NCI-H2029 (cell line): ENCODE measurements at regions not wholly inside any gene's neighbourhood (a gene's known extent, or its start where the extent isn't known, plus 50 kb on each side); places are given as distances from the start of the nearest gene placed in this dataset.
"Not testable (repeated sequence)": the region's sequence is repeated elsewhere in the genome, so short reads cannot be mapped to it uniquely, and the experiment has no call there.

Experiments
- DNase-seq: peaks from one replicate; lab custom pipeline; 2025; lab: John Stamatoyannopoulos, UW

DNA sequence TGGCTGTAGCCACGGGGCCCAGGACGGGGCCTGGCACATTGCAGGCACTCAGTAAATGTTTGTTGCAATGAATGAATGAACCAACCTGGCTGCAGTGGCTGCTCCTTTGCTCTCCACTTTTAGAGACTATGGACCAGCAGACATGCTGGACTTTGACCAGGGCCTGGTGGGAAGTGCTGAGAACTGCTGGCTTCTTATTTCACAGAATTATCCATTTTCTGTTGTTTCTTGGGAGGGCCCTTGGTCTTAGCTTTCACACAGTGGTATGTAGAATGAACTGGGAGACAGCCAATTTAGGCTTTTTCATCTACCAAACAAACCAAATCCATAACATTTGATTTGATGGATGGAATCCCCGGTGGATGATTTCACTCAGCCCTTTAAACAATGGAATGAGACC lies 78.0 kb upstream of the LHFPL2 start:
- DNase-seq, result no peak

DNA sequence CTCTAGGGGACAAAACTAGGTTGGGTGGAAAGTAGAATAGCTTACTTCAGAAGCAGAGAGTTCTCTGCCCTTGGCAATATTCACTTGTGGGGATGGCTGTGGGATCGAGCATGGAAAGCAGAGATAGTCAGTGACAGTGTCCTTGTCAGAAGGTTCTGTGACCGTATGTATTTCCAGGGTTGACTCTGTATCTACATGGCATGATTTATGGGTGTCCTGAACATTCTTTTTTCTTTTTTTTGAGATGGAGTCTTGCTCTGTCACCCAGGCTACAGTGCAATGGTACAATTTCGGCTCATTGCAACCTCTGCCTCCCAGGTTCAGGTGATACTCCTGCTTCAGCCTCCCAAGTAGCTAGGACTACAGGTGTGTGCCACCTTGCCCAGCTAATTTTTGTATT lies 77.4 kb upstream of the LHFPL2 start:
- DNase-seq, result no peak

DNA sequence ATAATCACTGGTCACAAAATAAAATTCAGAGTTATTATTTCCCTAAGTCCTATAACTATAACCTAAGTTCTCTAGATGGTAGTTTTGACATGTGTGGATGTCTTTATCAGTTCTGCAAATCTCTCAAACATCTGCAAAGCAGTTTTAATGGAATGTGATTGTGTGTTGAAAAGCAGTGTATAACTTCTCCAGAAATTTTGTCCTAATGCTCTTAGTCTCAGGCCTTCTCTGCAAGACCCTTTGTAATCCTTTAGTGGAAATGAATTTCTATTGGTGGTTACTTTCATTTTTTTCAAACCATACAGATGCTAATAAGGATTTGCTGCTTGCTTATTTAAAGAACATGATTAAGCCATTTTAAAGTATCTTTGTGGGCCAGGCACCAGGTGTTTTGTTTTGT lies 75.5 kb upstream of the LHFPL2 start:
- DNase-seq, result no peak

DNA sequence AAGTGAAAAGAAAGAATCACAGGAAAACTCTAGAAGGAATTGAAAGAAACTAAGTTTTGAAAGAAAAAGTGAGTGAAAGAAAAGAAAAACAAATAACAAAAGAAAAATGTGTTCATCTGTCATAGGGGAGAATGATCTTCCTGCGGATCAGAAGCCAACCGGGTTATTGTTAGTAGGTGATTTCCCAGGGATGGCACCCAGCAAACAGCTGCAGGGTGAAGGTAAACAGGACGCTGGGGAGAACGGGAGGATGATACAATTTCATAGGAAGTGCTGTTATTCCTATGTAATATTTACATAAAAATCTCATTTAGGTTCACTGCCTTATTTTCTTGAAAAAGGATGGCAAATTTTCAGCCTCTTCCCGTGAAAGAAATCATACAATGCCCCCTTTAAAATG lies 72.4 kb upstream of the LHFPL2 start:
- peak; percentile 34 for DNase-seq

DNA sequence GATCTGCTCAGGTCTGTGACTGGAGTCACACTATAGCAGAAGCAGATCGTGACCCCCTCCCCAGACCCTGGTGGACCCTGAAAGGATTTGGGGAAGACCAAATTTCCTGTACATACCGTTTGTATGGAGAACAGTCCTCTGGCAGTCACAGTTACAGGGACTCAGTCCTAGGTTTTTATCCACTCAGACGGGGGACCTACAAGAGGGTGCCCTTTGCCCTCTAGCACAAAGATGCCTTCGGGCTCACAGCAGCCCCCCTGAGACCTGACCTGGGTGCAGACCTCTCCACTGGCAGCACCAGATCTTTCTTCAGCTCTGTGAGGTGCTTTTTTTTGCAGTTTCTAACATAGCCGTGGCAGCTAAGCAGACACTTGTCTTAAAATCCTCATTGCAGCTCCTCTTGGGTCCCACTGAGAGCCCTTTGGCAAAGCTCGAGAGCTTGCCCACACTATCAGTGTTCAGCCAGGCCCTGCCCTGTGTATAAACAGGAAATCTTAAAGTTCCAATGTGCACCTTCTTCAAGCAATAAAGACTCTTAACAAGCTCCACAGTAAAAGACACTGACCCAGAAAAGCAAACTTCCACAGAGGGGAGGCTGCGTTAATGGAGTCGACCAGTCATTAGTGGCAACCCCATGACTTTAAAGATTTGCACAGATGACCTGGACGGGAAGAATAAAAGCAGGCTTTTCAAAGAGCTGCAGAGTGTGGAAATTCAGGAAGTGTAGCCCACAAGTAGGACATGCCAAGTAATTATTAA lies 71.8 kb upstream of the LHFPL2 start:
- DNase-seq, result no peak

DNA sequence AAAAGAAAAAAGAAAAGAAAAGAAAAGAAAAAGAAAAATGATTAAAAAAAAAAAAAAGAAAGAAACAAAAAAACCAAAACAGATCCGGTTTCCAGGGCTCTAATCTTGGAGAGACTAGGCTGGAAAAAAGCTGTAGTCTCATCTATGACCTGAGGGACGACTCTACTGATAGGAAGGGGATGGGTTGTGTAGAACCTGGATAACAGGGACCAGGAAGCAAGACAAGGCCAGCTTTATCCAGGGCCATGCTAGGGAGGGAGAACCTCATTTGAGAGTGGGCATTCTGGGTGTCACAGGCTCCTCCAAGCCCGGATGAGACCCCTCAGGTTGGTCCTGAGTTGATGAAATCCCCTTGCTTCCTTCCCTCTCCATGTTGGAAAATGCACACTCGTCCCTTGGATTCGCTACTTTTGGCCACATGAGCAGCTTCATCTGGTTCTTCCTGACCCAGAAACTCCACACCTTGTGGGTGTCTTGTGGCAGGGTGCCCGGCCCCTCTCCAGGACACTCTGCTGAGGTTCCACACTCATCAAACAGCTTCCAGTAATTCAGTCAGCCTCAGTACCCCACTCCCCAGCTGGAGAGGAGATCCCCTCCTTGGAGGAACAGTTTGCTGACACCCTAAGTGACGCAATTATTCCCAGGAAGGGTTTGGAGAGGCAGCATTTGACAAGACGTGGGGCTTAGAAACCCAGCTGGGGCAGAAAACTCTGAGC lies 71.1 kb upstream of the LHFPL2 start:
- DNase-seq, result no peak

DNA sequence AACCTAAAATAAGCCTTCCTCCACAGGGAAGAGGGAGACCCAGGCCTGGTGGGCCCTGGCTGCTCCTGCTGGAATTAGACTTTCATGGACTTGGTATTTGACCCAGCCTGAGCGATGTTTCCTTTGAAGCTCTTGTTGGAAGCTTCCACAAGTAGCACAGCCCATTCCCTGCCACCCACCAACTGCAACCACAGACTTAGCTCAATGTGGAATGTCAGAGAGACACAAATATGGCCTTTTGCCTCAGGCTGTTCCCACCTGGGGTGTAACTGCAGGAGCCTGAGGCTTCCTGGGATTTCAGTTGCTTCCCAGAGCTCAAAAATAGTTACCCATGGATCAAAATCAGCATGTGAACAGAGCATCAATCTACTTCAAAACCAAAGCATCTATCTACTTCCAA lies 70.3 kb upstream of the LHFPL2 start:
- DNase-seq, result no peak

DNA sequence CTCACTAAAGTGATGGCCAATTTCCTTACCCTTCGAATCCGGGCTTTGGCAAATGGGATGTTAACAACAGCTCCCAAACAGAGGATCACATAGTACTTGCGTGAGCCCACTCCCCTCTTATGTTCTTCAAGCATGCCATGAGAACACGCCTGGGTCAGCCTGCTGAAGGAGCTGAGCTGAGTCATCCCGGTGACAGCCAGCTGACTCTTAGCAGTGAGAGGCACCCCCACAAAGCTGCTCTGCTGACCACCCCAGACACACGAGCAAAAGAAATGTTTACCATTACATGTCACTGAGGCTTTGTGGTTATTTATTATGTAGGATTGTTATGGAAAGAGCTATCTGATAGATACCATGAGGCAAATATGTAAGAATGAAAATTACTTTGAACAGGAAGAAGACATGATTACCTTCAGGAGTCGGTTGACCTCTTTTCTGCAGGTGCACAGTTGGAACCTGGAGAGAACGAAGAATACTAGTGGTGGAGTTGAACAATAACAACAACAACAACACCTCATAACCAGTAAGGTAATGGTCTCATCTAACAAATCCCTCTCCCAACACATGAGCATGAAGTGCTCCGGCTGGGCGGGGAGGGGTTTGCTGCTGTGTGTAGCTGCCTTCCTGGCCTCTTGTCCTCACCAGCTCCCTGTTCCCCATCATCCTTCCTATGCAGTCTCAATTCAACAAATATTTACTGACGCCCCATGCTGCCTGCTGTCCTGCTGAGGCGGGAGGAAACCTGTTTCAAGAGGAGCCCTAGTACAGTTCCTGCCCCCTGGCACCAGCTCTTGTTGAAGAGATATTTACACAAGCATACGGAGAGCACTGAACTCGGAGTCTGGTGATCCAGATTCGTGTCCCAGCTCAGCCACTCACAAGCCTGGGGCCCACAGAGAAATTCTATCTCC lies 69.4 kb upstream of the LHFPL2 start:
- DNase-seq, result no peak

DNA sequence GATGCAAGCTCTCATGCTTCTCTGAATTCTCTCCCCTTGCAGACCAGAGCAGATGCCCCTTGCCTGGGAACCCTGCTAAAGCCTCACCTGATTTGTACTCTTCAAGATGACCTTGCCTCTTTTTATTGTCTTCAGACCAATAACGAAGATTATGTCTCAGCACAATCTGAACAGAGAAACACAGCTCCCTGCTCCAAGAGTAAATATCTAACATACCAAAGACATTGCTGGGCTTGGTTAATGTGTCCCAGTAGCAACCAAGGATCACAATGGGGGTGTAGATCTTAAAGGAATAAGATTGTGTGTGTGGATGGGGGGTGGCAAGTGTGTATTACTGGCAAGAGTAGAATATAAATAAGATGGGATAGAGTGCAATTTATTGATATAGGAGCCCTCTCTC lies 67.6 kb upstream of the LHFPL2 start:
- no peak for DNase-seq

DNA sequence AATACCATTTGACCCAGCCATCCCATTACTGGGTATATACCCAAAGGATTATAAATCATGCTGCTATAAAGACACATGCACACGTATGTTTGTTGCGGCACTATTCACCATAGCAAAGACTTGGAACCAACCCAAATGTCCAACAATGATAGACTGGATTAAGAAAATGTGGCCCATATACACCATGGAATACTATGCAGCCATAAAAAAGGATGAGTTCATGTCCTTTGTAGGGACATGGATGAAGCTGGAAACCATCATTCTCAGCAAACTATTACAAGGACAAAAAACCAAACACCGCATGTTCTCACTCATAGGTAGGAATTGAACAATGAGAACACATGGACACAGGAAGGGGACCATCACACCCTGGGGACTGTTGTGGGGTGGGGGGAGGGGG lies 66.8 kb upstream of the LHFPL2 start:
- not testable (repeated sequence) for DNase-seq

DNA sequence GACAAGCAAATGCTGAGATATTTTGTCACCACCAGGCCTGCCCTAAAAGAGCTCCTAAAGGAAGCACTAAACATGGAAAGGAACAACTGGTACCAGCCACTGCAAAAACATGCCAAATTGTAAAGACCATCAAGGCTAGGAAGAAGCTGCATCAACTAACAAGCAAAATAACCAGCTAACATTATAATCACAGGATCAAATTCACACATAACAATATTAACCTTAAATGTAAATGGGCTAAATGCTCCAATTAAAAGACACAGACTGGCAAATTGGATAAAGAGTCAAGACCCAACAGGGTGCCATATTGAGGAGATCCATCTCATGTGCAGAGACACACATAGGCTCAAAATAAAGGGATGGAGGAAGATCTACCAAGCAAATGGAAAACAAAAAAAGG lies 63.1 kb upstream of the LHFPL2 start:
- DNase-seq, result not testable (repeated sequence)

DNA sequence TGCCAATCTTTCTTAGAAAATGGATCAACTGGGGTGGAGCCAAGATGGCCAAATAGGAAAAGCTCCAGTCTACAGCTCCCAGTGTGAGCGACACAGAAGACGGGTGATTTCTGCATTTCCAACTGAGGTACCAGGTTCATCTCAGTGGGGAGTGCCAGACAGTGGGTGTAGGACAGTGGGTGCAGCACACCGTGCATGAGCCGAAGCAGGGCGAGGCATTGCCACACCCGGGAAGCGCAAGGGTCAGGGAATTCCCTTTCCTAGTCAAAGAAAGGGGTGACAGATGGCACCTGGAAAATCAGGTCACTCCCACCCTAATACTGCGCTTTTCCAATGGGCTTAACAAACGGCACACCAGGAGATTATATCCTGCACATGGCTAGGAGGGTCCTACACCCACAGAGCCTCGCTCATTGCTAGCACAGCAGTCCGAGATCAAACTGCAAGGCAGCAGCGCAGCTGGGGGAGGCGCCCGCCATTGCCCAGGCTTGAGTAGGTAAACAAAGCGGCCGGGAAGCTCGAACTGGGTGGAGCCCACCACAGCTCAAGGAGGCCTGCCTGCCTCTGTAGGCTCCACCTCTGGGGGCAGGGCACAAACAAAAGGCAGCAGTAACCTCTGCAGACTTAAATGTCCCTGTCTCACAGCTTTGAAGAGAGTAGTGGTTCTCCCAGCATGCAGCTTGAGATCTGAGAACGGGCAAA lies 61.3 kb upstream of the LHFPL2 start:
- DNase-seq, result not testable (repeated sequence)

DNA sequence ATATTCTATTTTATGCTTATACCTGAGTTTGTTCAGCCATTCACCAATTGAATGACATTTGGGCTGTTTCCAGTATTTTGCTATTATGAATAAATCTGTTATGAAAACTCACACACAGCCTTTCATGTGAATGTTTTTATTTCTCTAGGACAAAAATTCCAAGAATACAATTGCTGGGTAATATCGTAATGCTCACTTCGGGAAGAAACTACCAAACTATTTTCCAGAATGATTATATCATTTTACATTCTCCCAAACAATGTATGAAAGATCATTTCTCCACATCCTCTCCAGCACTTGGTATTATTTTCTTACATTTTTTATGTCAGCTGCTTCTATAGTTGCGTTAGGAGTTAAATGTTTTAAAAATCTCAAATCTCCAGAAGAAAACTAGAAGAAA lies 58.3 kb upstream of the LHFPL2 start:
- no peak for DNase-seq

DNA sequence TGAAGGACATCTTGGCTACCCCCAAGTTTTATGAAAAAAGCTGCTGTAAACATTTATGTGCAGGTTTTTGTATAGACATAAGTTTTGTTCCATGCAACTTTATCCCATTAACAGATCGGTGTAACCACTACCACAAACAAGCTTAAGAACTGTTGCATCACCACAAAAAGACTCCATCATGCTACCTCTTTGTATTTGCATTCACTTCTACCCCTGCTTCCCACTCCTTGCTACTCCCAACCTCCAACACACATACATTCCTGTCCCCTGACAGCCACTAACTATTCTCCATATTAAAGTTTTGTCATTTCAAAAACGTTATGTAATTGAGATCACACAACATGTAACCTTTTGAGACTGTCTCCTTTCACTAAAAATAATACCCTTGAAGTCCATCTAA lies 57.8 kb upstream of the LHFPL2 start:
- DNase-seq, result no peak

DNA sequence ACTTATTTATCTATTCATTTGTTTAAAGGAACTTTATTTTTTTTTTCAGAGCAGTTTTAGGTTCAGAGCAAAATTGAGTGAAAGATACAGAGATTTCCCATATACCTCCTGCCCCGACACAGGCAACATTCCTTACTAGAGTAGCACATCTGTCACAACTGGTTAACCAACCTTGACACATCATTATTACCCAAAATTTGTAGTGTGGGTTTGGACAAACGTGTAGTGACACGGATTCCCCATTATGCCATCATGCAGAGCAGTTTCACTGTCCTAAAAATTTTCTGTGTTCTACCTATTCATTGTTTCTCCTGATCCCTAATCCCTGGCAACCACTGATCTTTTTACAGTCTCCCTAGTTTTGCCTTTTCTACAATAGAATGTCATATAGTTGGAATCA lies 57.3 kb upstream of the LHFPL2 start:
- no peak for DNase-seq

DNA sequence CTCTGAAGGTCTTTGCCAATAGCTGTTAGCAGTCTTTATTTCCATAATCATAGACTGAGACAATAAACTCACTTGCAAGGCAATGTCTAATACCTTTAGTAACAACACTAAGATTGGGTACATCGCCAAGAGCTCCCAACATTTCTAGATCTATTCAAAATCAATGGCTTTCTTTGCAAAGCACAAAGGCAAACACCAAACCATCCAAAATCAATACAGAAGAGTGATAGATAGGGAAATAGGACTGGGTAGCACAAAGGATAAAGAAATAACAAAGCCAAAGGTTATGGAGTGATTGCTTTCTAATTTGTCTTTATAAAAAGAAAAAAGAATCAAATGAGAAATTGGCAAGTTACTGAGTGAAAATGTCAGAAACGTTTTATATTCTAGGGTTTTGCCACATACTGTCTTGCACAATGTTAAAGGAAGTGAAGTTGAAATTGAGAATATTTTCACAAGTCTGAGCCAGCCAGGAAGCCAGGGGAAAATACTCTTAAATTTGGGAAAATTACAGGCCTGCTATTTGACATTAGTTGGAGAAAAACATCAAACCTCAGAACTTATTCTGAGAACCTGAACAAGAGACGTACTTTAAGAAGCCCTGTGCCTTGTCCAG lies 53.3 kb upstream of the LHFPL2 start:
- no peak for DNase-seq

DNA sequence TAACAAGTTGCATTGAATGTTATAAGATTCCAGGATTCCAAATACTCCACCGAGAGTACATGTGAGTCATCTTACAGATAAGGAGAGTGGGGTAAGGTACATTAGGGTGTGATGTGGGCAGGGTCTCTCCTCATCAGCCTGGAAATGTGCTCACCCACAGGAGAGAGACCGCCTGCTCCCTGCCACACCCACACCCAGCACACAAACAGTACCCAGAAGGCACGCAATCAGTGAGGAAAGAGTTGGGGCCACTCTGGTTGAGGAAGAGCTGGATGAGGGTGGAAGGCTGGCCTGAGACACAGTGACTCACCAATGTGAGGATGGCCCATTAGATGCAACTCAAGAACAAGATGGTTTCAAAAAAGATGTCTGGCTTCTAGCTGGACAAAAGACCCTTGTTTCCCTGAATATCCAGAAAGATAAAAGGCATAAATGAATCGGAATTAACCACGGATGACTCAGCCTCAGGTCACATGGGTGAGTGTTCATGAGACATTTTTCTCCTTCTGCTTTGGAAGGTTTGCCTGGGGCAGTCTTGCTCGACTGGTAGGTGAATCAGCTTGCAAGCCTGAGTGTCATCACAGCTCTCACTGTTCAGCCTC lies 51.1 kb upstream of the LHFPL2 start:
- no peak for DNase-seq

DNA sequence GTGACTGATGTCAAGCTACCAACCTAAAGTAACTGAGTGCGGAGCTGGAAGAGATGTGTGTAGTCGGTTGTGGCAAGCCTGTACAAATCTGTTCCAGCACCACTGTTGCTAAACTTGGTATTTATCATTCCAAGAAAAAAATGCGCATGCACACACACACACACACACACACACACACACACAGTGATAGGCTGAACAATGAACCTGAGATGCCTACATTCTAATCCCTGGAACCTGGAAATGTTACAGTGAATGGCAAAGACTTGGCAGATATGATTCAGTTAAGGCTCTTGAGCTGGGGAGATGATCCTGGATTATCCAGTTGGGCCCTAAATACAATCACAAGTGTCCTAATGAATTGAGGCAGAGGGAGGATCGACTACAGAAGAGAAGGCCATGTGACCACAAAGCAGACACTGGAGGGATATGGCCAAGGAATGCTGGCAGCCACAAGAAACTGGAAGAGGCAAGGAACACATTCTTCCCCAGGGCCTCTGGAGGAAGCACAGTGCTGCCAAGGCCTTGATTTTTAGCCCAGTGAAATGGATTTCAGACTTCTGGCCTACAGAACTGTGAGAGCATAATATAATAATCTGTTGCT lies 49.7 kb upstream of the LHFPL2 start:
- DNase-seq, result no peak
